Naive B cell (primary cell): ENCODE measurements at regions not wholly inside any gene's neighbourhood (a gene's known extent, or its start where the extent isn't known, plus 50 kb on each side); places are given as distances from the start of the nearest gene placed in this dataset.
"Not testable (repeated sequence)": the region's sequence is repeated elsewhere in the genome, so short reads cannot be mapped to it uniquely, and the experiment has no call there.

Source experiments
- ATAC-seq, 2 donors: fragments of 150-1000 bp; cut with Tn5 transposase; 2 replicates each; pipeline ENCODE4 v1.10.0; 2021; ENCODE audit warnings: low read depth in 2 of 2, mild to moderate bottlenecking in 2 of 2, moderate library complexity in 2 of 2
- DNase-seq: peaks from one replicate; pipeline ENCODE4 v3.0.0; 2022
- H3K27ac Mint-ChIP-seq, 6 donors: one replicate each; pipeline ENCODE4 v1.8.0; 2020 to 2022; ENCODE audit warnings: mild to moderate bottlenecking in 6 of 6, mixed read lengths in 6 of 6, moderate library complexity in 5 of 6, inconsistent platforms in 2 of 6
- H3K27me3 Mint-ChIP-seq, 3 donors: one replicate each; pipeline ENCODE4 v1.8.0; 2021 to 2022; ENCODE audit warnings: mixed read lengths in 3 of 3, mild to moderate bottlenecking in 1 of 3
- H3K36me3 Mint-ChIP-seq, 2 donors: one replicate each; pipeline ENCODE4 v1.8.0; 2020 to 2022; ENCODE audit warnings: mixed read lengths in 2 of 2, inconsistent platforms in 1 of 2, mild to moderate bottlenecking in 1 of 2
- H3K4me1 Mint-ChIP-seq, 3 donors: one replicate each; pipeline ENCODE4 v1.8.0; 2020 to 2022; ENCODE audit warnings: mixed read lengths in 3 of 3, inconsistent platforms in 1 of 3, mild to moderate bottlenecking in 1 of 3, moderate library complexity in 1 of 3
- H3K4me3 Mint-ChIP-seq, 8 donors: one replicate each; pipeline ENCODE4 v1.8.0; 2020 to 2022; ENCODE audit warnings: mild to moderate bottlenecking in 8 of 8, mixed read lengths in 8 of 8, moderate library complexity in 8 of 8, inconsistent platforms in 2 of 8
- H3K9me3 Mint-ChIP-seq, 7 donors: one replicate each; pipeline ENCODE4 v1.8.0; 2020 to 2022; ENCODE audit warnings: mixed read lengths in 7 of 7, mild to moderate bottlenecking in 5 of 7, inconsistent platforms in 2 of 7, moderate library complexity in 1 of 7

DNA sequence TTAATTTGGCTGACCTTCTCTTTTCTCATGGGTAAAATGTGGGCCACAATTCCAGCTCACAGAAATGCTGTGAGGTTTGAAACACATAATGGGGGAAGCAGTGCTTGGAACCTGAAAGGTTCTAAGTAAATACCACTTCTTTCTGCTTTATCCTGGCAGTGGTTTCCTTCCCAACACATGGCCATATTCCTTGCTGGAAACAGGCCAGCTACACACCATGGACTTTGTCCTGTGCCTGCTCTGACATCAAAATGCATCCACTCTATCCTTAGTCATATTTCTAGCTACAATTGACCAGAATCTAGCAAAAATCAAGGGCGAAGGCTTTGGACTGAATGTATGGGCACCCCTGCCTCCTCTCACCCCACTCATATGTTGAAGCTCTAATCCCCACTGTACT lies 93.1 kb upstream of the TRPC7 start:
- Mint-ChIP-seq H3K27ac (peak overlapping the region in 1 of 6 donors; percentile 33), H3K36me3 (no peaks in the 10 kb centered on the region), H3K9me3 (peaks cover 0 to 7% (median 2%) of the 10 kb centered on the region in 7 donors), H3K27me3 (no peaks in the 10 kb centered on the region), H3K4me1 (no peaks in the 10 kb centered on the region), H3K4me3 (no peak overlapping the region)
- DNase-seq (no peak), ATAC-seq (no peak)

DNA sequence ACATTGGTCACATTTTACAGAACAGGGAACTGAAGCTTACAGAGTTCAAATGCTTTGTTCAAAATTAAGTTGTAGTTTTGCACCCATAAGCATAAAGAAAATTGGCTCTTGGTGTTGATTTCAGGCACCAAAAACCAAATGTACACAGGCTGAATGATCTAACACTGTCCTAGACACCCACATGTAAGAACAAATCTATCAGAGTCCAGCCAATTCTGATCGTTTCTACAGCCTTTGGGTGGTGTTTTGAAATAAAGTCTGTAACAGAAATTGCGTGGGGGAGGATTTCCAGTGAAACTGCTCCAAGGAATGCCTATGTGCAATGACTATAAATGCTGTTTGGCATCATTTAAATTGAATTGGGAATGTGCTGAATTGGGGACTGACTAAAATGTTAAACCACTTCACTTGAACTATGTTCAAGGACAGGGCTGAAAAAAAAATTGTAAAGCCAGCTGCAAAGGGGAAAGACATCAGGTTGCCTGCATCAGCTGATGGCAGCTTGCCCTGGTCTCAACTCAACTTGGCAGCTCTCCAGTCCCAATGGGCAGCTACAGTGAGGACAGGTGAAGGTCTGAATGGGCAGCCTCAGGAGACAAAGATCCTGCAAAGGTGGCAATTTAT lies 92.2 kb upstream of the TRPC7 start:
- H3K4me3 Mint-ChIP-seq: no peak overlapping the region
- no peaks in the 10 kb centered on the region for H3K36me3 Mint-ChIP-seq
- DNase-seq (no peak), ATAC-seq (no peak)
- no peaks in the 10 kb centered on the region for H3K27me3 Mint-ChIP-seq
- peaks cover 0 to 6% (median under 1%) of the 10 kb centered on the region in 7 donors for H3K9me3 Mint-ChIP-seq
- H3K27ac Mint-ChIP-seq: no peak overlapping the region
- no peaks in the 10 kb centered on the region for H3K4me1 Mint-ChIP-seq

GRCh38 chr5:136455409-136455808 lies 90.1 kb upstream of the TRPC7 start:
- DNase-seq (no peak), ATAC-seq (no peak)
- no peaks in the 10 kb centered on the region for H3K36me3 Mint-ChIP-seq
- H3K4me1 Mint-ChIP-seq: no peaks in the 10 kb centered on the region
- no peak overlapping the region for H3K27ac Mint-ChIP-seq
- no peaks in the 10 kb centered on the region for H3K27me3 Mint-ChIP-seq
- H3K9me3 Mint-ChIP-seq: peaks cover 0 to 6% (median 3%) of the 10 kb centered on the region in 7 donors
- no peak overlapping the region for H3K4me3 Mint-ChIP-seq

GRCh38 chr5:136453986-136454758 lies 88.8 kb upstream of the TRPC7 start:
- Mint-ChIP-seq H3K27me3 (no peaks in the 10 kb centered on the region), H3K4me1 (no peaks in the 10 kb centered on the region), H3K9me3 (peaks cover 0 to 10% (median 3%) of the 10 kb centered on the region in 7 donors), H3K36me3 (no peaks in the 10 kb centered on the region), H3K4me3 (no peak overlapping the region), H3K27ac (no peak overlapping the region)
- DNase-seq (no peak), ATAC-seq (no peak)

DNA sequence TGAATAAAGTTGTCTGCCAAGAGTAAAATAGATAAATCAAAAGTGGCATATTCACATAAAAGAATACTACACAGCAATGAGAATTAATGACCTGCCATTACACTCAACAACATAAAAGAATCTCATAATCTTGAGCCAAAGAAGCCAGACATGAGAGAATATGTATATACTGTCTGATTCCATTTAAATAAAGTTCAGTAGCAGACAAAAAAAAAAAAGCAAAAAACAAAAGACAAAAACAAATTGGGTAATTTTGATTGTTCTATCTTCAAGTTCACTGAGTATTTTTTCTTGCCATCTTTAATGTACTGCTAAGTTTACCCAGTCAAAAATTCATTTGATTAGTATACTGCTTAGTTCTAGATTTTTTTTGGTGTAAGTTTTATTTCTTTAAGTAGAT lies 87.9 kb upstream of the TRPC7 start:
- peaks cover 0 to 10% (median 3%) of the 10 kb centered on the region in 7 donors for H3K9me3 Mint-ChIP-seq
- DNase-seq (no peak), ATAC-seq (no peak)
- no peak overlapping the region for H3K27ac Mint-ChIP-seq
- no peak overlapping the region for H3K4me3 Mint-ChIP-seq
- H3K4me1 Mint-ChIP-seq: no peaks in the 10 kb centered on the region
- no peaks in the 10 kb centered on the region for H3K27me3 Mint-ChIP-seq
- H3K36me3 Mint-ChIP-seq: no peaks in the 10 kb centered on the region

DNA sequence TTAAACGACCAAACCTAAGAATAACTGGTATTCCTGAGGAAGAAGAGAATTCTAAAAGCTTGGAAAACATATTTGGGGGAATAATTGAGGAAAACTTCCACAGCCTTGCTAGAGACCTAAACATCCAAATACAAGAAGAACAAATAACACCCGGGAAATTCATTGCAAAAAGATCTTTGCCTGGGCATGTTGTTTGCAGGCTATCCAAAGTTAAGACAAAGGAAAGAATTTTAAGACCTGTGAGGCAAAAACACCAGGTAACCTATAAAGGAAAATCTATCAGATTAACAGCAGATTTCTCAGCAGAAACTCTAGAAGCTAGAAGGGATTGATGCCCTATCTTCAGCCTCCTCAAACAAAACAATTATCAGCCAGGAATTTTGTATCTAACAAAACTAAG lies 82.2 kb upstream of the TRPC7 start:
- H3K4me1 Mint-ChIP-seq, H3K36me3 Mint-ChIP-seq, DNase-seq, ATAC-seq, H3K27ac Mint-ChIP-seq, H3K4me3 Mint-ChIP-seq, H3K27me3 Mint-ChIP-seq: not testable (repeated sequence)
- H3K9me3 Mint-ChIP-seq: peaks cover 0 to 10% (median 7%) of the 10 kb centered on the region in 7 donors

DNA sequence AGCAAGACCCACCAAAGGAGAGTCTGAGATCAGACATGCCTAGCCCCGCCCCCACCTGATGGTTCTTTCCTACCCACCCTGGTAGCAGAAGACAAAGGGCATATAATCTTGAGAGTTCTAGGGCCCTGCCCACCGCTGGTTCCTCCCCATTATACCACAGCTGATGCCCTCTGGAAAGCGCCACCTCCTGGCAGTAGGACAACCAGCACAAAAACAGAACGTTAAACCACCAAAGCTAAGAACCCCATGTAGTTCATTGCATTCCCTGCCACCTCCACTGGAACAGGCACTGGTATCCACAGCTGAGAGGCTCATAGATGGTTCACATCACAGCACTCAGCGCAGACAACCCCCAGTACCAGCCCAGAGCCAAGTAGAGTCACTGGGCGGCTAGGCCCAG lies 81.2 kb upstream of the TRPC7 start:
- H3K9me3 Mint-ChIP-seq: peaks cover 0 to 10% (median 7%) of the 10 kb centered on the region in 7 donors
- ATAC-seq (no peak), DNase-seq (no peak)
- H3K4me3 Mint-ChIP-seq: no peak overlapping the region
- H3K27me3 Mint-ChIP-seq: no peaks in the 10 kb centered on the region
- no peaks in the 10 kb centered on the region for H3K4me1 Mint-ChIP-seq
- no peak overlapping the region for H3K27ac Mint-ChIP-seq
- H3K36me3 Mint-ChIP-seq: no peaks in the 10 kb centered on the region

DNA sequence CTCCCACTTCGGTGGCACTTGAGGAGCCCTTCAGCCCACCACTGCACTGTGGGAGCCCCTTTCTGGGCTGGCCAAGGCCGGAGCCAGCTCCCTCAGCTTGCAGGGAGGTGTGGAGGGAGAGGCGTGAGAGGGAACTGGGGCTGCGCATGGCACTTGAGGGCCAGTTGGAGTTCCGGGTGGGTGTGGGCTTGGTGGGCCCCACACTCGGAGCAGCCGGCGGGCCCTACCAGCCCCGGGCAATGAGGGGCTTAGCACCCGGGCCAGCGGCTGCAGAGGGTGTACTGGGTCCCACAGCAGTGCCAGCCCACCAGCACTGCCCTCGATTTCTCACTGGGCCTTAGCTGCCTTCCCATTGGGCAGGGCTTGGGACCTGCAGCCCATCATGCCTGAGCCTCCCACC lies 78.8 kb upstream of the TRPC7 start:
- DNase-seq, ATAC-seq, H3K36me3 Mint-ChIP-seq, H3K4me1 Mint-ChIP-seq, H3K27me3 Mint-ChIP-seq, H3K4me3 Mint-ChIP-seq, H3K27ac Mint-ChIP-seq: not testable (repeated sequence)
- H3K9me3 Mint-ChIP-seq: peaks cover under 1 to 12% (median 5%) of the 10 kb centered on the region in 7 donors

DNA sequence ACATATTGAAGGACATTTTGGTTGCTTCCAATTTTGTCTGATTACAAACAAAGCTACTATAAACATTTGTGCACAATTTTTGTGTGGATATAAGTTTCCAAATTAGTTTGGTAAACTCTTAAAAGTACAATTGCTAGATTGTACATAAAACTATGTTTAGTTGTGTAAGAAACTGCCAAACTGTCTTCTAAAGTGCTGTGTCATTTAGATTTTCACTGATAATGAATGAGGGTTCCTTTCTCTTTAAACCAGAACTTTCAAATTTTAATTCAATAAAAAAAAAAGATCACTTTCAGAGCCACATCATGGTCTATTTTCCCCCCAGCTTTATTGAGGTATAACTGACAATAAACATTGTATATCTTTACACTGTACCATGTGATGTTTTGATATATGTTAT lies 74.0 kb upstream of the TRPC7 start:
- ATAC-seq (no peak), DNase-seq (no peak)
- H3K27ac Mint-ChIP-seq: no peak overlapping the region
- H3K9me3 Mint-ChIP-seq: peaks cover 2 to 24% (median 7%) of the 10 kb centered on the region in 7 donors
- H3K27me3 Mint-ChIP-seq: no peaks in the 10 kb centered on the region
- H3K4me3 Mint-ChIP-seq: no peak overlapping the region
- no peaks in the 10 kb centered on the region for H3K36me3 Mint-ChIP-seq
- H3K4me1 Mint-ChIP-seq: no peaks in the 10 kb centered on the region

- Mint-ChIP-seq H3K4me1 (no peaks in the 10 kb centered on the region), H3K9me3 (peaks cover 2 to 24% (median 7%) of the 10 kb centered on the region in 7 donors), H3K27me3 (no peaks in the 10 kb centered on the region), H3K36me3 (no peaks in the 10 kb centered on the region), H3K27ac (no peak overlapping the region), H3K4me3 (no peak overlapping the region)
- ATAC-seq: no peak
- DNase-seq: no peak
These were observed 70.7 kb upstream of the TRPC7 start for GRCh38 chr5:136435946-136436543.

DNA sequence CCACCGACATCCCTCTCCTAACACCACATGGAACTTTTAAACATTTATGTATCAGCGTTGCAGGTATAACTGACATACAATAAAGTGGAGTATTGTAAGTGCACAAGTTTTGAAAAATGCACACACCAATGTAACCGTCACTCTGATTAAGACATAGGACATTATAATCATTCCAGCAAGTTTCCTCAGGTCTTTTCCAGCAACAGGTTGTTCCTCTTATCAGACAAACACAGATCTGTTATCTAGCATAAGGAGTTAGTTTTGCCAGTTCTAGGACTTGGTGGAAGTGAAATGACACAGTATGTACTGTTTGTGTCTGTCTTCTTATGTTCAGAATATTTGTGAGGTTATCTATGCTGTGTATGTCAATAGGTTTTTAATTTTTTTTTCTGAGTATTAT lies 69.5 kb upstream of the TRPC7 start:
- Mint-ChIP-seq H3K36me3 (no peaks in the 10 kb centered on the region), H3K4me3 (no peak overlapping the region), H3K27me3 (no peaks in the 10 kb centered on the region), H3K9me3 (peaks cover 0 to 17% (median 5%) of the 10 kb centered on the region in 7 donors), H3K4me1 (no peaks in the 10 kb centered on the region), H3K27ac (no peak overlapping the region)
- ATAC-seq: no peak
- DNase-seq: no peak

- no peak for ATAC-seq
- Mint-ChIP-seq H3K27ac (no peak overlapping the region), H3K4me1 (no peaks in the 10 kb centered on the region), H3K9me3 (peaks cover 0 to 13% (median 2%) of the 10 kb centered on the region in 7 donors), H3K4me3 (no peak overlapping the region), H3K27me3 (no peaks in the 10 kb centered on the region), H3K36me3 (no peaks in the 10 kb centered on the region)
- DNase-seq: no peak
These were observed 67.4 kb upstream of the TRPC7 start for GRCh38 chr5:136432705-136433104.

DNA sequence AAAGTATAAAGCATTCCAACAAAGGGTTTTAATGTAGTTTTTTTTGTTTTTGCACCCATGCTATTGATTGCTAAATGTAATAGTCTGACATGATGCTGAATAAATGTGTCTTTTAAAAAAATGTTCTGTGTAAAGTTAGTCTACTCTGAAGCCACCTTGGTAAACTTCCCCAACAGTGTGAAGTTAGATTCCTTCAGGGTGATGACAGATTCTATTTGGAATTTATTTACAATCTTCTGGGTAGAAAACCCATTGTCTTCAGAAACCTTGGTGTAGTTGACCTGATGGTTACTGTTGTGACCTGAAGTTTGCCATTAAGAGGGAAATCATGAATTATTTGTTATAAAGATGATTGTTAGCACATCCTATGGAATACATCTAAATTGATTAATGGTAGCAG lies 64.7 kb upstream of the TRPC7 start:
- peaks cover 0 to 15% (median 2%) of the 10 kb centered on the region in 7 donors for H3K9me3 Mint-ChIP-seq
- no peaks in the 10 kb centered on the region for H3K36me3 Mint-ChIP-seq
- no peaks in the 10 kb centered on the region for H3K4me1 Mint-ChIP-seq

GRCh38 chr5:136427426-136427825 lies 62.1 kb upstream of the TRPC7 start:
- no peak for DNase-seq
- Mint-ChIP-seq H3K27me3 (no peaks in the 10 kb centered on the region), H3K4me1 (no peaks in the 10 kb centered on the region), H3K27ac (peak overlapping the region in 1 of 6 donors; percentile 3), H3K36me3 (no peaks in the 10 kb centered on the region), H3K9me3 (peaks cover 0 to 8% (median 0%) of the 10 kb centered on the region in 7 donors), H3K4me3 (no peak overlapping the region)
- ATAC-seq: no peak

More for the DNA sequence above, 64.7 kb upstream of the TRPC7 start:
- no peak for ATAC-seq
- no peak for DNase-seq
- Mint-ChIP-seq H3K27me3 (no peaks in the 10 kb centered on the region), H3K27ac (no peak overlapping the region), H3K4me3 (no peak overlapping the region)
